ENCODE measurements at regions not wholly inside any gene's neighbourhood (a gene's known extent, or its start where the extent isn't known, plus 50 kb on each side); places are given as distances from the start of the nearest gene placed in this dataset.

GRCh38 chr2:231861288-231861931 is 64.8 kb downstream of the NPPC start:
- TF ChIP-seq CTCF (IDR thresholded peaks at IDR 0.05) (no peak), POLR2A (IDR thresholded peaks at IDR 0.05) (no peak)

Data from suprapubic skin (tissue), 3 donors.